B cell (primary cell): ENCODE measurements at regions not wholly inside any gene's neighbourhood (a gene's known extent, or its start where the extent isn't known, plus 50 kb on each side); places are given as distances from the start of the nearest gene placed in this dataset.

Experiments
- ATAC-seq: fragments of 200-7000 bp; cut with Tn5 transposase; one replicate; pipeline ENCODE4 v1.10.0; 2021; ENCODE audit warnings: low read depth, mild to moderate bottlenecking, moderate number of reproducible peaks, moderate library complexity
- CTCF ChIA-PET: fragments of 350-600 bp; sonication (Branson Sonifier 250); formaldehyde crosslinking; loops from one replicate; lab custom pipeline; 2021; ENCODE audit warnings: antibody characterized with exemption, inconsistent platforms; lab: Charles Lee
- POLR2A ChIA-PET: fragments of 350-600 bp; sonication (Branson Sonifier 250); formaldehyde crosslinking; loops from one replicate; lab custom pipeline; 2021; ENCODE audit warnings: antibody characterized with exemption; lab: Charles Lee
- DNase-seq: peaks from one replicate; pipeline ENCODE4 v3.0.0; 2013
- H2AFZ ChIP-seq: 2 replicates; pipeline ENCODE4 v1.6.1; 2012; ENCODE audit warnings: mild to moderate bottlenecking, low read depth, low read length; ENCODE audit not compliant: insufficient read depth, poor library complexity, severe bottlenecking
- H3K27ac ChIP-seq, 2 donors: 1 replicate in 1 of 2; 2 replicates in 1 of 2; pipeline ENCODE4 v1.5.1; 2012 to 2013; ENCODE audit warnings: low read length in 2 of 2, mild to moderate bottlenecking in 2 of 2, moderate library complexity in 1 of 2
- H3K27me3 ChIP-seq, 4 experiments: fragments of 200-600 bp in 1 of 4; sonication (generic) in 1 of 4; replicated peaks in 1 of 4; 1 replicate in 2 of 4; 2 replicates in 2 of 4; pipeline versions ENCODE4 v1.6.1 to v1.7.0; 2013 to 2016; ENCODE audit warnings: low read length in 3 of 4, mild to moderate bottlenecking in 2 of 4, mixed read lengths in 1 of 4, moderate library complexity in 1 of 4; ENCODE audit not compliant: insufficient read depth in 4 of 4, control insufficient read depth in 3 of 4; ENCODE audit errors: control extremely low read depth in 1 of 4
- H3K36me3 ChIP-seq, 2 experiments: replicated peaks in 1 of 2; 1 replicate in 1 of 2; 2 replicates in 1 of 2; pipeline versions ENCODE4 v1.6.1 to v1.7.1; 2013; ENCODE audit warnings: low read length in 1 of 2; ENCODE audit not compliant: insufficient read depth in 2 of 2, control insufficient read depth in 1 of 2; ENCODE audit errors: control extremely low read depth in 1 of 2, extremely low read depth in 1 of 2
- H3K4me1 ChIP-seq, 2 donors: fragments of 200-600 bp in 1 of 2; sonication (generic) in 1 of 2; 1 replicate in 1 of 2; 2 replicates in 1 of 2; pipeline versions ENCODE4 v1.5.1 to v1.6.1; 2013 to 2017; ENCODE audit warnings: low read length in 2 of 2; ENCODE audit not compliant: control insufficient read depth in 2 of 2, insufficient read depth in 2 of 2
- H3K4me2 ChIP-seq: replicated peaks from 2 replicates; pipeline ENCODE3; 2012; ENCODE audit warnings: mild to moderate bottlenecking, low read depth, low read length; ENCODE audit not compliant: poor library complexity, severe bottlenecking
- H3K4me3 ChIP-seq, 5 experiments: fragments of 200-600 bp in 1 of 5; sonication (generic) in 1 of 5; 1 replicate in 3 of 5; 2 replicates in 2 of 5; pipeline versions ENCODE4 v1.5.1 to v1.7.0; 2011 to 2016; ENCODE audit warnings: low read length in 4 of 5, mild to moderate bottlenecking in 4 of 5, low read depth in 2 of 5, control low read depth in 1 of 5, moderate library complexity in 1 of 5; ENCODE audit not compliant: insufficient read depth in 1 of 5; ENCODE audit errors: control extremely low read depth in 1 of 5, extremely low read depth in 1 of 5
- H3K79me2 ChIP-seq: fragments of 200-600 bp; sonication (generic); one replicate; pipeline ENCODE4 v1.6.0; 2016; ENCODE audit warnings: low read length; ENCODE audit not compliant: control insufficient read depth, insufficient read depth
- H3K9ac ChIP-seq: fragments of 200-600 bp; sonication (generic); 2 replicates; pipeline ENCODE4 v1.6.1; 2017; ENCODE audit warnings: mild to moderate bottlenecking, low read length, moderate library complexity
- H3K9me3 ChIP-seq, 3 donors: one replicate each; pipeline versions ENCODE4 v1.6.1 to v1.7.1; 2013; ENCODE audit warnings: low read length in 2 of 3; ENCODE audit not compliant: control insufficient read depth in 2 of 3, insufficient read depth in 1 of 3; ENCODE audit errors: control extremely low read depth in 1 of 3
- H4K20me1 ChIP-seq: 2 replicates; pipeline ENCODE4 v1.6.0; 2012; ENCODE audit warnings: mild to moderate bottlenecking, low read length; ENCODE audit not compliant: insufficient read depth, control insufficient read depth, poor library complexity, severe bottlenecking
- H3K27ac Mint-ChIP-seq: one replicate; pipeline ENCODE4 v1.8.0; 2021; ENCODE audit warnings: mixed read lengths
- H3K27me3 Mint-ChIP-seq: one replicate; pipeline ENCODE4 v1.8.0; 2021; ENCODE audit warnings: mixed read lengths
- H3K4me1 Mint-ChIP-seq: one replicate; pipeline ENCODE4 v1.8.0; 2021; ENCODE audit warnings: mixed read lengths
- H3K4me3 Mint-ChIP-seq: one replicate; pipeline ENCODE4 v1.8.0; 2021; ENCODE audit warnings: mixed read lengths
- H3K9me3 Mint-ChIP-seq: one replicate; pipeline ENCODE4 v1.8.0; 2022; ENCODE audit warnings: mixed read lengths; ENCODE audit not compliant: insufficient read depth
- EZH2 ChIP-seq: IDR thresholded peaks from 2 replicates; pipeline ENCODE4 v1.6.1; 2012; ENCODE audit warnings: borderline replicate concordance, low read depth, mild to moderate bottlenecking, moderate library complexity, low read length; ENCODE audit not compliant: insufficient read depth, poor library complexity, severe bottlenecking
- WGBS: methylation state at CpG from one replicate; pipeline ENCODE4 v1.1.5; 2013; ENCODE audit warnings: missing lambda C conversion rate; ENCODE audit not compliant: insufficient coverage; 5-methylcytosine and 5-hydroxymethylcytosine counted together
- intact Hi-C: fragments of 100-400 bp; cut with micrococcal nuclease; formaldehyde crosslinking; loops from one replicate; pipeline ENCODE4 v1.10.0; 2022
- TF ChIP-seq, protein P1 (sequence below): fragments of 200-600 bp; IDR thresholded peaks from one replicate; pipeline ENCODE4 v1.8.0; 2022; ENCODE audit warnings: antibody characterized with exemption, mild to moderate bottlenecking

GRCh38 chr3:109728861-109729494 lies 391.6 kb upstream of the DPPA4 start:
- Histone ChIP-seq H3K27ac (no peak overlapping the region), H2AFZ (no peak overlapping the region), H3K9me3 (no peaks in the 10 kb centered on the region), H3K36me3 (no peaks in the 10 kb centered on the region), H4K20me1 (no peaks in the 10 kb centered on the region), H3K4me2 (no peak overlapping the region), H3K4me3 (no peak overlapping the region), H3K4me1 (no peaks in the 10 kb centered on the region), H3K9ac (no peak overlapping the region), H3K27me3 (no peaks in the 10 kb centered on the region), H3K79me2 (no peaks in the 10 kb centered on the region)
- Mint-ChIP-seq H3K4me1 (no peaks in the 10 kb centered on the region), H3K4me3 (no peak overlapping the region), H3K27ac (no peak overlapping the region), H3K27me3 (no peaks in the 10 kb centered on the region), H3K9me3 (no peaks in the 10 kb centered on the region)
- WGBS = no CpG with 5 or more reads among the region's 1 CpG
- ChIA-PET POLR2A (no interaction called here), CTCF (interaction anchor here (1.0 kb wide), 1 partner anchor 1810 kb away, joined by 3 read pairs; no protein-coding TSS in a partner anchor)
- DNase-seq (no peak), ATAC-seq (no peak)
- TF ChIP-seq, protein P1, sequence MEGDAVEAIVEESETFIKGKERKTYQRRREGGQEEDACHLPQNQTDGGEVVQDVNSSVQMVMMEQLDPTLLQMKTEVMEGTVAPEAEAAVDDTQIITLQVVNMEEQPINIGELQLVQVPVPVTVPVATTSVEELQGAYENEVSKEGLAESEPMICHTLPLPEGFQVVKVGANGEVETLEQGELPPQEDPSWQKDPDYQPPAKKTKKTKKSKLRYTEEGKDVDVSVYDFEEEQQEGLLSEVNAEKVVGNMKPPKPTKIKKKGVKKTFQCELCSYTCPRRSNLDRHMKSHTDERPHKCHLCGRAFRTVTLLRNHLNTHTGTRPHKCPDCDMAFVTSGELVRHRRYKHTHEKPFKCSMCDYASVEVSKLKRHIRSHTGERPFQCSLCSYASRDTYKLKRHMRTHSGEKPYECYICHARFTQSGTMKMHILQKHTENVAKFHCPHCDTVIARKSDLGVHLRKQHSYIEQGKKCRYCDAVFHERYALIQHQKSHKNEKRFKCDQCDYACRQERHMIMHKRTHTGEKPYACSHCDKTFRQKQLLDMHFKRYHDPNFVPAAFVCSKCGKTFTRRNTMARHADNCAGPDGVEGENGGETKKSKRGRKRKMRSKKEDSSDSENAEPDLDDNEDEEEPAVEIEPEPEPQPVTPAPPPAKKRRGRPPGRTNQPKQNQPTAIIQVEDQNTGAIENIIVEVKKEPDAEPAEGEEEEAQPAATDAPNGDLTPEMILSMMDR = no peak
- TF ChIP-seq EZH2 = no peak
- intact Hi-C loops = no loop called here

DNA sequence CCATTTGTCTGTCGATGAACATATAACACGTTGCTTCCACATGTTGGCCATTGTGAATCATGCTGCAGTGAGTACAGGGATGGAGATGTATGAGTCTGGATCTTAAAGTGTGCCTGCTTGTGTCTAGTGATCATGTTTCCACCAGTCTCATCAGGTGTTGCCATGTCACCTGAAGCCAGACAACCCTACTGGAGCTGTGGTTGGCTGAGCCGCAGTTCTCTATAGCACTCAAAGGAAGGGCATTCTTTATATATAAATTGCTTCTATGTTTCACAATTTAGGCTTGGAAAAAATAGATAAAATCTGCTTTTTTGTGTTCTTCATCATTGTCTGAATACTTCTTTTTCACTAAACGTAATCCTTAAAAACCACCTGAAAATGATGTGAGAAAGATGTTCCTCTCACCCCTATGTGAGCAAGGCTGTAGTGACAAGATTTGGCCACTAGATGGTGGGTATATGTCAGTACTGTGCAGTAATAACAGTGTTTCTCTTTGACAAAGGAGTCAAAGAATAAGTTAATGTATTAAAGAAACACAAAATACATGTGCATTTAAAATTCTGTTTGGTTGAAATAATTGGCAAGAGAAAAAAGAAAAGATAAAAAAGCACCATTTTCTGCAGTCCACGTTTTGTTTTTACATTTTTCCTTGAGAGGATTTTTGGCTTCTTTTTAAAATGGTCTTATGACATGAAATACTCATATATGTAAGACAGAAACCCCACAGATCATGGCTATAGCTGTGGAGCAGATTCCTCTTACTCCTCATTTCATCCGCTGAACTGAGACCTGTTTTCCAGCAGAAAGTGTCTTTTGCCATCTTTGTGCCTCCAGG lies 394.5 kb upstream of the DPPA4 start:
- H3K4me3 ChIP-seq = no peak overlapping the region
- intact Hi-C loops = loop anchor here (10.0 kb wide), 1 partner anchor 1353 kb away; no protein-coding TSS in a partner anchor
- ATAC-seq (peak; percentile 63), DNase-seq (peak; percentile 47)
- no peaks in the 10 kb centered on the region for H3K4me1 Mint-ChIP-seq
- peaks cover 2% of the 10 kb centered on the region for H3K9me3 Mint-ChIP-seq
- no peaks in the 10 kb centered on the region for H3K27me3 ChIP-seq
- no peak overlapping the region for H2AFZ ChIP-seq
- no peak for TF ChIP-seq EZH2
- TF ChIP-seq, protein P1 = peak; percentile 85
- no peak overlapping the region for H3K4me3 Mint-ChIP-seq
- H3K4me1 ChIP-seq = no peaks in the 10 kb centered on the region
- no peak overlapping the region for H3K27ac ChIP-seq
- H3K36me3 ChIP-seq = no peaks in the 10 kb centered on the region
- ChIA-PET POLR2A (no interaction called here), CTCF (no interaction called here)
- H3K27me3 Mint-ChIP-seq = no peaks in the 10 kb centered on the region
- H3K9ac ChIP-seq = no peak overlapping the region
- no peaks in the 10 kb centered on the region for H3K79me2 ChIP-seq
- H3K27ac Mint-ChIP-seq = no peak overlapping the region
- H4K20me1 ChIP-seq = no peaks in the 10 kb centered on the region
- H3K4me2 ChIP-seq = no peak overlapping the region
- H3K9me3 ChIP-seq = peaks cover 0 to 1% (median under 1%) of the 10 kb centered on the region in 3 donors
- WGBS = 88% methylated on average over 2 of the region's 6 CpGs
